HG03575 (cell line): ENCODE measurements at regions not wholly inside any gene's neighbourhood (a gene's known extent, or its start where the extent isn't known, plus 50 kb on each side); places are given as distances from the start of the nearest gene placed in this dataset.

Source experiments
- ATAC-seq: cut with Tn5 transposase; IDR thresholded peaks from one replicate; pipeline ENCODE4 v1.9.1; 2021; ENCODE audit not compliant: unreplicated experiment, insufficient number of reproducible peaks, low FRiP score; ENCODE audit errors: extremely low read depth

DNA sequence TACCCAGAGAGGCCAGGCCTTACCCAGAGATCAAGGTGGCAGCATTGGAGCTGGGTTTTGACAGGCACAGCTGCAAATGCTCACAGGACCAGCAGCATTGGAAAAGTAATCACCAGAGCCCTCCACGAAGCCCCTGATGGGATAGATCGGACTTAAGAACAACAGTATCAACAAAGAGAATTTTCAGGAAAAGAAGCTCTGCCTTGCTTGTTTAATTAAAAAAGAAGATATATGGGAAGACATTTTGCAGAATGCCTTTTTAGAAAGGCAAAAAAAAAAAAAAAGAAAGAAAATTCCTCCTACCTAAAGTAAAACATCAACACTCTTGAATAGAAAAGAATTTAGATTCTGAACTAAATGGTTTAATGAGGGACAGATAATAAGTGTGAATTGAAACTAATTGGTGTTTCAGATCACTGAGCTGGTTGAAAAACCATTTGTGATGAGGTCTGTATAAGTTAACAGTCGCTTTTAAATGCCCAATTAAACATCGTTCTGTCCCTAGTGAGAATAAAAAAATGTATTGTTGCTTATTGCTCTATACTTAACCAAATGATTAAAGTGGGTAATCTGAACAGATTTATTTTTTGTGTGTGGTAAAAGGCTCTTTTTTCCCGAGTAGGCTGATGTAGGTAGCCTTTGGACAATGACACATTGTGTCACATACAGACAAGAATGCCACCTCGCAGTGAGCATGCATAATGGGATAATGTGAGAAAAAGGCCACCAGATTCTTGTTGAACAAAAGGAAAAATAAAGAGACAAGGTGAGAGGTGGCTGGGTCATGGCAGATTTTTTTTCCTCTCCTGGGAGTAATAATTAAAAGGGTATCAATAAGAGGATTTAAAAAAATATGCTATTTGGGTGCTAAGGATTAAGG is 93.0 kb upstream of the ARGLU1 start:
- no peak for ATAC-seq

DNA sequence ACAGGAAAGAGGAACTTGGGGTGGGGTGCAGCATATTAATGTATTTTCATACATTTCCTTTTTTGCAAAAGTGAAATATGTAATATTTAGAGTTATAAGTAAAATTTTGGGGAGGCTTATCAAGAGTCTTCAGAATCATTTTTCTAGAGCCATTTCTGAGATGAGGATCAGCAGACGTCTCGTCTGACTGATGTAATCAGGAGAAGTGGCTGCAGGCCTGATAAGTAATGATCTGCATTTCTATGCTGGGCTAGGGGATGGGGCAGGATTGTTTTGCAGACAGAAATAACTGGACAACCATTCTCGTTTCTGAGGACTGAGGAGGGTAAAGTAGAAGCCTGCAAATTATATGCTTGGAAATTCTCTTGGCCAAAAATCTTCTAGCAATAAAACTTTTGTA is 89.2 kb upstream of the ARGLU1 start:
- ATAC-seq, result no peak

DNA sequence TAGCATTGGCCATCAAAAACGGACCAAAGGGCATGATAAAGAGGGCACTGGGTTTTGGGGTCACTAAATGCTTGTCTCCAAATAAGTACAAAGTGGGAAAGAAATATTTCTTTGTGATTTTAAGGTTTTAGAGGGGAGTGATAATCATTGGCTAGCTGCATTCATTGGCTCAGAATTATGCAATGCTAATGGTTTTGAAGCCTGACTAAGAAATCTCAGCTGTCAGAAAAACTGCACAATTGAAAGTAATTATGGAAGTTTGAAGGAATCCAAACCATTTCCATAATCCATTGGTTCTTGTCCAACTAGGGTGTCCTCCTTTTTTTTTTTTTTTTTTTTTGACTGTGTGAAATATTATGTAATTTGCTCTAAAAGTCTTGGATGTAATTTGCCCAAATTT is 88.2 kb upstream of the ARGLU1 start:
- ATAC-seq, result no peak

DNA sequence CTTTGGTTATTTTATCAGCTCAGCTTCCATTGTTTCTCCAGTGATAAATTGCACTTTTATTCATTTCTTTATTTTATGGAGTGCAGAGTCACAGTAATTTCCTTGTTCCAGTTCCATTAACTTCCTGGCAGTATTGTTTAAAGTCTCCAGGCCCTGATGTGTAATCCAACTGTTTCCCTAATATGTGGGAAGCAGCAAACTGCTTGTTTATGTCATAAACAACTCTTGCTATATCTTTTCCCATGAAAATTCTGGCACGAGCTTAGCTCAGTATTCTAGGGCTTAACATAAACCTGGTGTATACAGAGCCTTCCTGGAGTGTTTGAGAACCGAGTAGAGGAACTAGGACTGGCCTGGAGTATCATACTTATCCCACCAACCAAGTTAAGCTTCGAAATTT is 83.5 kb upstream of the ARGLU1 start:
- ATAC-seq, result no peak

DNA sequence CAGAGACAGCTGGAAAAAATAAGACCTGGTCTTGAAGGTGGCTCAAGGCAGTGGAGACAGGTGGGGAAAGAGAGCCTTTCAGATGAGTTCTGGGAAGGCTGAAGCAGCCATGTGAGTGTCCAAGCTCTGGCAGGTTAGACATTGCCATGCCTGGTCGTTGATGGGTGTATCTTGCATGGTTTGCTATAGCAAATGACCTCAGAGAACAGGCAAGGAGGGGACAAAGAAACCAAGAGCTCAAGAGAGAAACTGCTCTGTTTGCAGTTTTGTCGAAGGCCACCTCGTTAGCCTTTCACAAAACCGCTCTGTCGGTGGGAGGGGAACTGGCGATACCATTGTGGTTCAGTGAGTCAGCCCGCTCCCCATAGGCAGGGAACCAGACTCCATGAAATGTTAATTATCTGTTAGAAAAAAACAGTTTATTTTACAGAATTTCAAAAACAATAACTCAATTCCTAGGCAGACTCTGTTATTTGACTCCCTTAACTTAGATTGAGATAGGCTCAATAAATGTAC is 82.8 kb upstream of the ARGLU1 start:
- no peak for ATAC-seq

DNA sequence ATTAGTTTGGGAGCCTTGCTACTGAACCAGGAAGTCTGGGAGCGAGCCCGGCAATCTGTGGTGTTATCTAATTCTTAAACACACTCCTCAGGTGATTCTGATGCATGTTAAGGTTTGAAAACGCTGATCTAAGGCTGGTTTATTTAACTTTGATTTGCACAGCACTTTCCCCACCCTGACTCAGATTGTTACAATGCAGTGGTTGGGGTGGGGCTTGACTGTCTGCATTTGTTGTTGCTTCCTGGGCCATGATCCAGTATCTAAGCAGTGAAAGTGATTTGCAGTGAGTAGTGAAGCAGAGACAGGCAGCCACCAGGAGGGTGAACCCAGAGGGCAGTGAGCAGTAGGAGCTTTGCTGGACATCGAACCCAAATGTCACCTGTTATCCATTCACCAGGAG is 81.6 kb upstream of the ARGLU1 start:
- ATAC-seq, result no peak

DNA sequence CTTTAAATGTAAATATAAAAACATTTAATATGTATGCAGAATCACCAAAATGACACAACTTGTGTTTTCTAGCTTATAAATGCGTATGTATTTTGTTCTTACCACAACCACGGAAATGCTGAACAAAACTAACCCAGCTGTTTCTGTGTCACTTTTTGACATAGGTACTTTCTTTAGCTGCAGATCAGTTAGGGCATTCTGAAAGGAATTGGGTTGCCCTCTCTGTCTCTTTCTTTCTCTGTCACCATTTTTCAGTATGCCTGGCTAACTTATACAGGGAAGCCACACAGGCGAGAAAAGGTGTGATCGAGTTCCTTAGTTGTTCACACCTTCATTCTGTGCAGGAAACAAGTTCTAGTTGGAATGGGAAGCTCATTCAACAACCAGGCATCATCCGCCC is 72.6 kb upstream of the ARGLU1 start:
- no peak for ATAC-seq

DNA sequence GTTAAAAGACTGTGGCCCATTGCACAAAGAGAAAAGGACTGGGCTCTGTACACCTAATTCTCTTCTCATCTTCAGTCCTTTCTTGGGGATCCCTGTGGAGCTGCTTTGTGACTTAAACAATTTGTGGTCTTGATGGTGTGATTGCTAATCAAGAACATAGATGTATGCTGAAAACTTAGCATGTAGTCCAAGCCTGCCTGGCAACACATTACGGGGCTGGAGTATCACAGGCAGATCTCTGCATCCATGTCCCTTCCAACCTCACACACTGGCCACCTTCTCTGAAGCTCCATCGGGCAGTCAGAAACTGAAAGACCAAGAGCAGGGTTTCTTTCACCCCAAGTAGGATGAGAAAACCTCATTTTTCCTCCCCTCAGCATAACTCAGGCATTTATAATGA is 69.6 kb upstream of the ARGLU1 start:
- ATAC-seq, result no peak

DNA sequence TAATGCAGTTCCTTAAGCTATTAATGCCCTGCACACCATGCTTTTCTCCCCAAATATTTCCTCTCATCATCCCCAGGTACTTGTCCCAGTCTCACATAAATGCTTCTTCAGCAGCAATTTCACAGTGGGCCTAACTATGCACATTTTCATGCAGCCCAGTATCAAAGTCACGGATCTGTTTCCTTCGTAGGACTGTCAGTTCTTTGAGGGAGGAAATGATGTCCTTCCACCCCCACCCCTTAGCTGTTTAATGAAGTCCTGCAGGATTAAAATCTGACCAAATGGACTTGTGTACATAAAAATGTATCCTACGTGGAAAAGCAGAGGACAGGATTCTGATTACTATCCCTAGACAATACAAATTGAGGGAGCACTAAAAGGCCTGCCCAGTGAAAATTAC is 68.6 kb upstream of the ARGLU1 start:
- no peak for ATAC-seq

DNA sequence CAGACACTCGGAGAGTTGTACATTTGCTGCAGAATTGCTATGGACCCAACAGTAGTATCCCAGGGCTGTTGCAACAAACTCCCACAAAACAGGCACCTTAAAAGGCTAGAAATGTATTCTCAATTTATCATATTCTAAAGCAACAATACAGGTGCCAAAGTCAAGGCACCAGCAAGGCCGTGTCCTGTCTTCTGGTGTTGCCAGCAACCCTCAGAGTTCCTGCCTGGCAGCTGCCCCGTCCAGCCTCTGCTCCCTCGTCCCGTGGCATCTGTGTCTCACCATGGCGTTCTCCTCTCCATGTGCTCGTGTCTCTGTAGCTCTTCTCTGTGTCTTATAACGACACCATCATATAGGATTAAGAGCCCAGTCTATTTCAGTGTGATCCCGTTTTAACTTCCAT is 67.7 kb upstream of the ARGLU1 start:
- ATAC-seq, result no peak

DNA sequence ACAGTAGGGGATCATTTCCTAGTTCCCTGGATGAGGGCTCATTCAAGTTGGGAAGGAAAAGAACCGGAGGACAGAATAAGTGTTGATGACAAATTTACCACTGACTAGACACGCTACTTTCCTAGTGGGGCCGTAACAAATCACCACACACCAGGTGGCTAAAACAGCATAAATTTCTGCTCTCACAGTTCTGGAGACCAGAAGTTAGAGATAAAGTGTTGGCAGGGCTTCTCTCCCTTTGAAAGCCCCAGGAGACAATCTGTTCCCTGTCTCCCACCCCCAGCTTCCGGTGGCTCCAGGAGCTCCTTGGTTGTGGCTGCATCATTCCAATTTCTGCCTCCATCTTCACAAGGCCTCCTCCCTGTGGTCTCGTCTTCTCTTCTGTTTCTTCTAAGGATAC is 65.4 kb upstream of the ARGLU1 start:
- ATAC-seq, result no peak

DNA sequence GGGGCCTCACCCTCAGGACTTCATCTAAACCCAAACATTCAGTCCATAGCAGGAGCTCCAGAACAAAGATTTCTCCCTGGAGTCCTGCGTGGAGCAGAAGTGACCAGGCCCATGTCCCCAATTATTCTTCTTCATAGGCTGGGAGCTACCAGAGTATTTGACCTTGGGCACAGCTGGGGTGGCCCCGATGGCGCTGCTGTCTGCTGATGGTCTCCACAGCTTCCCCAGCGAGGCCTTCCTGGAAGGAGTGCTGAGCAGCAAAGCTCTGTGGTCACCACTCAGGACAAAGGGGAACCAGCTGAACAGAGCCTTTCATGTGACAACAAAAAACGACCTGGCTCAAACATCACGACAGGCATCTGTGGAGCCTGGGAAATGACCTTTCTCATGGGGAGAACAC is 62.7 kb upstream of the ARGLU1 start:
- no peak for ATAC-seq

DNA sequence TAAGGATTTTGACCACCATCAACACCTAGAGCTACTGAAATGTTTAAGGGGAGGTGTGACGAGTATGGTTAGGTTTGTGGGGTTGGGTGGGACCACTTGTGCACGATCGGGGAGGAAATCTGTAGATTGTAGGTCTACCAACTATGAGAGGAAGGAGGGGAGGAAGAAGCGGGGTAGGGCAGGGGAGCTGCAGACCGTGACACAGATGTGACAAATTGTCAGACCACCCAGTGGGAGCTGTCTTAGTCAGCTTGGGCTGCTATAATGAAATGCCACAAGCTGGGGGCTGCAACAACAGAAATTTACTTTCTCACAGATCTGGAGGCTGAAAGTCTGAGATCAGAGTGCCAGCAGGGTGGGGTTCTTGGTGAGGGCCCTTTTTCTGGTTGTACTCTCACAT is 62.2 kb upstream of the ARGLU1 start:
- ATAC-seq, result no peak

DNA sequence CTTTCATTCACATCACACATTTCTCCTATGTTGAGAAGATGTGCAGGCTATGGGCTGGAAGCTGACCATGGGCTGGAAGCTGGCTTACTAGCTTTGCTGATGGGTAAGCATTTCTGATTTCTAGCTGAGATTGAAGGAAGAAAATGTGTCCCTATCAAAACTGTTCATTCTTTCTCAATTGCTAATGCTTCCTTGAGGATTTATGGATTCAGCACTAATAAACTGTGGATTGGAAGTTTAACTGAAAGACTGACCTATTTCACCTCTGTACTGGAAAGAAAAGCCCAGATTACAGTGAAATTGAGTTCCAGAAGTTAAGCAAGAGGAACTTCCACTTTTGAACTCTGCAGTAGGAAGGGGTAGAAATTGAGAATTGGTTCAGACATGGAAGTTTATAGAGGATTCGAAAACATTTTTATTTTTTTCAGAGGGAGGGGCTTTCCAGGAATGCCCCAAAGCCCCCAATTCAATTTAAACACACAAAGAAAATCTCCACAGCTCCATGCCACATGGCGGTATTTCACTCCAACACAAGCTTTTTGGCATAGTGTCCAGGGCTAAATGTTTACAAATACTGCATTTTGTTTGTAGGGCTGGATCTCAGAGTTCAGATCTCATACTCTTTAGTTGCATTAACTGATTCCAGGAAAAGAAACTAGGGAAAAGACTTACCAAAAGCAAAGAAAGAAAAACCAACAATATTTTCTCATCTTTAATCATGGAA is 61.2 kb upstream of the ARGLU1 start:
- ATAC-seq, result no peak

DNA sequence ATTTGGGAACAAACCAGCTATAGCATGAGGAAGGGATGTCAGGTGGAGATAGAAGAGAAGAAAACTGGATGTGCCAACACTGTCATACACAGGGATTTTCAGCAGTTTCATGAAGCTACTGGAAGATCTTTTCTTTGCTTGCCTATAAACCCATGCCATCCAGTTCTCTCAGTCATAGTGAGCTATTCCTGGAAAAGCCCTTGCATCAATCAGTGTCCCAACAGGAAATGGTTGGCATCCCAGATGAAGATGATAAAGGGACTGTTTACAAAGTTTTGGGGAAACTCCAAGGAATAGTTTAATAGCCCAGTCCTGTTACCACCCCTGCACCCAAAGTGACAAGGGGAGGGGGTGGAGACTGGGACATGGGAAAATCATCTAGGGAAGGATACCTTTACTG is 58.5 kb upstream of the ARGLU1 start:
- no peak for ATAC-seq

DNA sequence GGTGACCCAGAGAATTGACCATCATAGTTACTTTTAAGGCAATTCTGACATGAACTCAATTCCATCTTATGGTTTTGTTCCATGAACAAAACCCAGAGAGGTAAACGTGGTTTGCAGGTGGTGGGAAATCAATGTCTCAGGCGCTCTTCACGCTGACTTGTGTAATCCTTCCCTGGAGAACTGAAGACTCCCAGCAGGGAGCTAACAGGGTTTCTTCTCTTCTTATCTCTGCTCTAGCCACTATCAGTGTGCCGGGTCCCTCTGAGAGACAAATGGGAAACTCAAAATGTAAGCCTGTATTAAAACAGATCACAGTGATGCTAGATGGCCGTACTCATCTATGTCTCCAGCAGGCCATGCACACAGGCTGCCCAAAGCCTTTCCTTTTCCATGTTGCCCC is 57.6 kb upstream of the ARGLU1 start:
- no peak for ATAC-seq

DNA sequence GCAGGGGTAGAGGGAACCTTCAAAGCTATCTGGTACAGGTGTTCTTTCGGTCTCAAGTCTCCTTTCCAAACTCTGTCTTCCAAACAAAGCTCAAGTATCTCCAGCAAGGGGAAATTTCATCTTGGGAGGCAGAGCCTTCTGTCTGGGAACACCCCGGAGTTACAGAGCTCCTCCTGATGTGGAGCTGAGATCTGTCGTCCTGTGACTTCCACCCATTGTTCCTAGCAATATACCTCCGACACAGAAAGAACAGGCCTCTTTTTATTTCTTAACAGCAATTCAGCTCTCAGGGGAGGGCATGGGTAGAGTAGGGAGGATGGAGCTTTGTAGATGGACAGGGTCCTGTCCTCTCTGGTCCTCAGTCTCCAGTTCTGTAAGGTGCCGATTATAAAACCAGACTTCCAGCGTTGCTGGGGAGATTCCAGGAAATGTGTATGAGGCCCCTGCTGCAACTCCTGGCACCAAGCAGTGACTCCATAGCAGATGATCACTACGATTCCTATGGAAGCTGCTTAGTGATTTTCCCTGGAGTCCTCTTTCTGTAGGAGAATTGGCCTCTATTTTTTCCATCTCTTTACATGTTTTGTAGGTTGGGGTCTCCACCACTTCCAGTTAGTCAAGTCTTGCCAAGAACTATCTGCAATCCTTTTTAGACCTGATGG is 56.0 kb upstream of the ARGLU1 start:
- no peak for ATAC-seq

DNA sequence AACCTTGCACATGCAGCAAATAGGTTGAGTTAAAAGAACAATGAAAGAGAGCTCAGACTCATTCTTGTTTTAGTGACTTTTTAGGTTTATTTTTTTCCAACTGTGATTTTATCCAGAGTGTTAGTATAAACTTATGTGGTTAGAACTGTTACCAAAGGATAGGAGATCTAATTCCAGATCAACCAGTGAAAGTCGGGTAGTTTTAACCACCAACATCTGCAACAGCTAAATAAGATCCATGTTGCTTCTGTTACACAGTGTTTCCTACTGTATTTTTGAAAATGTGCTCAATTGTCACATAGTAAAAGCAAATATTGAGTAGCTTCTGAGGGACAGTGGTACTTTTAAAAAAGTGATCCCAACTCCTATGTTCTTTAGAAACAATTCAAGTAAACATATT is 53.9 kb upstream of the ARGLU1 start:
- ATAC-seq, result no peak

DNA sequence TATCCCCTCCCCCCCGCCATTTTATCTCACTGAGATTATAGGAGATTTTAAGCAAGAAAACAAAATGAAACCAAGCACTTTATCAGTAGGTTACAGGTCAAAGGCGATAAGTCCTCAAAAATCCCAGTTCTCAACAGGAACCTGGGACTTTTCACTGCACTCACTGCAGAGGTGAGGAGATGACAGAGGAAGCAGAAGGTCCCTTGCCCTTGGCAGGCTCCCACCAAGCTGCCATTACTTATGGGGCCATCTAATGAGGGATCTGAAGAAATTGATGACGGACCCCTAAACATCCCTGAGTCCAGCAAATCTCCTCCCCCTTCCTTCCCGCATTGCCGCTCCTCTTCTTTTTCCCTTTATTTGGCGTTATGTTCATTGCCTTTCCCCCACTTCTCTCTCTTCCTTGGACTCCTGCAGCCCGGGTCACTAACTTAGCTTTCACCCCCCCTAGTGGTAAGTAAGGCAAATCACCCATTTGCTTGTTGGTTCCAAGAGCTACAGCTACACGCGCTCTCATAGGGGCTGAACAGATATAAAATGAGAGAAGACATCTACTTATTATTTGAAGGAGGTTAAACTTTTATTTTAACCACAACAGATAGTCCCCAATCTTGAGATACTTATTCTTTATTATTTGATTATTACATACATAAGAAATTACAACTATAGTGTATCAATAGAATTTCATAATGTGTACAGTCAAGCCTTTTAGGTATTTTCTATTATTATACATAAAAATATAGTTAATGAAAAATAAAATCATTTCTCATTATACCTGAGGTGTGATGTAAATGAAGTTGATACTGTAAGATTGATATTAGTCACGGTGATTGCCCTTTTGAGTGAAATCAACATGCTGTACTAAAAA is 52.0 kb upstream of the ARGLU1 start:
- peak; percentile 94 for ATAC-seq
